GM12892 (cell line): ENCODE measurements at regions not wholly inside any gene's neighbourhood (a gene's known extent, or its start where the extent isn't known, plus 50 kb on each side); places are given as distances from the start of the nearest gene placed in this dataset.

Experiments
- POLR2A ChIP-seq: IDR thresholded peaks from 2 replicates; pipeline ENCODE4 v1.6.1; 2011; ENCODE audit warnings: low read depth, low read length, control low read depth
- TAF1 ChIP-seq: IDR thresholded peaks from 2 replicates; pipeline ENCODE4 v1.6.1; 2011; ENCODE audit warnings: low read depth, mild to moderate bottlenecking, control low read depth, low read length, borderline replicate concordance

- TF ChIP-seq TAF1 (no peak), POLR2A (no peak)
Observed at GRCh38 chr15:26070095-26070532, 207.0 kb upstream of the ATP10A start.
